ENCODE measurements at regions not wholly inside any gene's neighbourhood (a gene's known extent, or its start where the extent isn't known, plus 50 kb on each side); places are given as distances from the start of the nearest gene placed in this dataset.

GRCh38 chrX:140087875-140088274 lies 122.6 kb upstream of the CXorf66 start:
- TF ChIP-seq CTCF (IDR thresholded peaks at IDR 0.05) (no peak), POLR2A (IDR thresholded peaks at IDR 0.05) (no peak)

All from suprapubic skin (tissue), 3 donors.